ENCODE measurements at regions not wholly inside any gene's neighbourhood (a gene's known extent, or its start where the extent isn't known, plus 50 kb on each side); places are given as distances from the start of the nearest gene placed in this dataset.

- CTCF ChIA-PET = interaction anchor here (1.0 to 2.0 kb wide), 3 partner anchors 536 to 898 kb away, joined by 3 to 7 read pairs (median 5); no protein-coding TSS in a partner anchor
- Mint-ChIP-seq H3K36me3 (ENCODE audit: insufficient read depth, unreplicated experiment) (no peaks in the 10 kb centered on the region), H3K27ac (ENCODE audit: unreplicated experiment) (no peak overlapping the region), H3K4me1 (ENCODE audit: low read depth, unreplicated experiment) (no peaks in the 10 kb centered on the region), H3K27me3 (ENCODE audit: unreplicated experiment) (peaks cover 71% of the 10 kb centered on the region), H3K9me3 (ENCODE audit: low read depth, unreplicated experiment) (no peaks in the 10 kb centered on the region), H3K4me3 (ENCODE audit: low read depth, unreplicated experiment) (no peak overlapping the region)
- intact Hi-C loops (cut with micrococcal nuclease; ENCODE audit: unreplicated experiment) = loop anchor here (1.0 to 10.0 kb wide), 4 partner anchors 129 to 898 kb away; no protein-coding TSS in a partner anchor
- peak; percentile 48 for DNase-seq
- TF ChIP-seq, protein P1, sequence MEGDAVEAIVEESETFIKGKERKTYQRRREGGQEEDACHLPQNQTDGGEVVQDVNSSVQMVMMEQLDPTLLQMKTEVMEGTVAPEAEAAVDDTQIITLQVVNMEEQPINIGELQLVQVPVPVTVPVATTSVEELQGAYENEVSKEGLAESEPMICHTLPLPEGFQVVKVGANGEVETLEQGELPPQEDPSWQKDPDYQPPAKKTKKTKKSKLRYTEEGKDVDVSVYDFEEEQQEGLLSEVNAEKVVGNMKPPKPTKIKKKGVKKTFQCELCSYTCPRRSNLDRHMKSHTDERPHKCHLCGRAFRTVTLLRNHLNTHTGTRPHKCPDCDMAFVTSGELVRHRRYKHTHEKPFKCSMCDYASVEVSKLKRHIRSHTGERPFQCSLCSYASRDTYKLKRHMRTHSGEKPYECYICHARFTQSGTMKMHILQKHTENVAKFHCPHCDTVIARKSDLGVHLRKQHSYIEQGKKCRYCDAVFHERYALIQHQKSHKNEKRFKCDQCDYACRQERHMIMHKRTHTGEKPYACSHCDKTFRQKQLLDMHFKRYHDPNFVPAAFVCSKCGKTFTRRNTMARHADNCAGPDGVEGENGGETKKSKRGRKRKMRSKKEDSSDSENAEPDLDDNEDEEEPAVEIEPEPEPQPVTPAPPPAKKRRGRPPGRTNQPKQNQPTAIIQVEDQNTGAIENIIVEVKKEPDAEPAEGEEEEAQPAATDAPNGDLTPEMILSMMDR (IDR thresholded peaks at IDR 0.05; ENCODE audit: unreplicated experiment) = peak; percentile 23
- no TSS peak for BruUV-seq (replicated peaks)
Observed at GRCh38 chr2:16773080-16773713, 107.6 kb upstream of the CYRIA start.

DNA sequence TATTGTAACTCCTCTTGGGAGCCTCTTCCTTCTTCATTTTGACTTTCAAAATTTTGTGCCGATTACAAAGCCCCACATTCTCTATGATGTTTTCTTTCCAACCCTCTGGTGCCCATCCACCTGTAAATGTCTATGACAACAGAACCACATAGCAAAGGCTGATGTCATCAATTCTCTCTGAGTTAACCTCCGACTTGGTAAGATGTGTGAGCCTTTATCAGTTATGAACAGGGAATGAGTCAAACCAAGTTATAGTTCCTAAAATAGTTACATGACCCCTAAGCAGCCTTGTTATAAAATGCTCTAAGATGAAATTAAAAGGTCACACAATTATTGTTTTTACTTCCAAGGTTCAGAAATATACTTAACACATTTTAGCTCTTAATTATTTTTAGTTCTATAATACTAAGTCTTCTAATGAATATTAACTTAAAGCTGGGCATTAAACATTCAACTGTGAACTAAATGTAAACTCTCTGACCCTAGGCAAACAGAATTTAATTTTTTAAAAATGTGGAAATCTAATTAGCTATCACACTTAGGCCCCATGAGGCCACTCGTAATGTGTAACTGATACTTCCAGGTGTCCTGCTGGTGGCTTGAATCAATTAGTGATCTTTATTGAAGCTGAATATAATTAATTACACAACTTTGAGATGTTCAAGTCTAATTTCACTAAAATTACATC lies 102.3 kb upstream of the CYRIA start:
- Mint-ChIP-seq H3K9me3 (ENCODE audit: low read depth, unreplicated experiment) (no peaks in the 10 kb centered on the region), H3K27me3 (ENCODE audit: unreplicated experiment) (peaks cover 61% of the 10 kb centered on the region), H3K36me3 (ENCODE audit: insufficient read depth, unreplicated experiment) (no peaks in the 10 kb centered on the region), H3K4me1 (ENCODE audit: low read depth, unreplicated experiment) (peaks cover 9% of the 10 kb centered on the region), H3K27ac (ENCODE audit: unreplicated experiment) (no peak overlapping the region), H3K4me3 (ENCODE audit: low read depth, unreplicated experiment) (no peak overlapping the region)
- CTCF ChIA-PET = no interaction called here
- DNase-seq = no peak
- intact Hi-C loops (cut with micrococcal nuclease; ENCODE audit: unreplicated experiment) = no loop called here
- TF ChIP-seq, protein P1 (IDR thresholded peaks at IDR 0.05; ENCODE audit: unreplicated experiment) = no peak
- BruUV-seq (replicated peaks) = no TSS peak

DNA sequence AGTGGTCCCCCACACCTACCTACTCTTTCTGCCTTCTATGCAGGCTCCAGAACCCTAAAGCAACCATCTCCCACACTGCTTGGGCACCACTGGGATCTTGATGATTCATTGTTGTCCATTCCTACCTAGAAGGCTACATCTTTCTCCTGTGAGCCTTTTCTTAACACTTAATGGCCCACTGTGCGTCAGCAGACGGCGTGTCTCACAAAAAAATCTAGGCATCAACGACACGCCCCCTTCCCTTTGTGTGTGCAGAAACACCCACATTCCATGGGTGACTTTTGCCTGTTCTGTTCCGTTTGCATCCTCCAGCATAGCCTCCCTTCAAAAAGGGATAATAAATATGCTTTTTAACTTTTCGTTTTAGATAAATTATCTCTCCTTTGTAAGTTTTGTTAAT lies 99.7 kb upstream of the CYRIA start:
- intact Hi-C loops (cut with micrococcal nuclease; ENCODE audit: unreplicated experiment) = no loop called here
- H3K27me3 Mint-ChIP-seq (ENCODE audit: unreplicated experiment) = peaks cover 56% of the 10 kb centered on the region
- BruUV-seq (replicated peaks) = no TSS peak
- TF ChIP-seq, protein P1 (IDR thresholded peaks at IDR 0.05; ENCODE audit: unreplicated experiment) = no peak
- no peak overlapping the region for H3K27ac Mint-ChIP-seq (ENCODE audit: unreplicated experiment)
- peaks cover 10% of the 10 kb centered on the region for H3K4me1 Mint-ChIP-seq (ENCODE audit: low read depth, unreplicated experiment)
- CTCF ChIA-PET = no interaction called here
- H3K4me3 Mint-ChIP-seq (ENCODE audit: low read depth, unreplicated experiment) = no peak overlapping the region
- no peaks in the 10 kb centered on the region for H3K9me3 Mint-ChIP-seq (ENCODE audit: low read depth, unreplicated experiment)
- DNase-seq = no peak
- peaks cover 4% of the 10 kb centered on the region for H3K36me3 Mint-ChIP-seq (ENCODE audit: insufficient read depth, unreplicated experiment)

DNA sequence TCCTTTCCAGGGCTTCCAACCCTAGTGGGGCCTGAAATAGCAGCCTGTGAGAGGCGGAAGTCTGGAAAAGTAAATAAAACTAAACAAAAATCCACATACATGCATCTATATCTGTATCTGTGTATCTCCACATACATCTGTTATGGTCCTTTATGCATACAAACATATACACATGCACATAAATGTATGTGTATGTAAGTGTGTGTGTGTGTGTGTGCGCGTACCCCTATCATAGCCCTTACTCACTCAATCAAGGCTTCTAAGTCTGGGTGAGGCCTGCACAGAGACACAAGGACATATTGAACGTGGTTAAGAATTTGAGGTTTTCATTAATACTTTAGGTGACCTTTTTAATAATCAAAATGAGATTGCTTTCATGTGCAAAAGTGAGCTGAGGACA lies 98.9 kb upstream of the CYRIA start:
- no TSS peak for BruUV-seq (replicated peaks)
- H3K27ac Mint-ChIP-seq (ENCODE audit: unreplicated experiment) = no peak overlapping the region
- H3K9me3 Mint-ChIP-seq (ENCODE audit: low read depth, unreplicated experiment) = no peaks in the 10 kb centered on the region

More for the DNA sequence above, 98.9 kb upstream of the CYRIA start:
- peaks cover 10% of the 10 kb centered on the region for H3K4me1 Mint-ChIP-seq (ENCODE audit: low read depth, unreplicated experiment)
- H3K4me3 Mint-ChIP-seq (ENCODE audit: low read depth, unreplicated experiment) = no peak overlapping the region
- peaks cover 49% of the 10 kb centered on the region for H3K27me3 Mint-ChIP-seq (ENCODE audit: unreplicated experiment)
- TF ChIP-seq, protein P1 (IDR thresholded peaks at IDR 0.05; ENCODE audit: unreplicated experiment) = no peak
- peaks cover 4% of the 10 kb centered on the region for H3K36me3 Mint-ChIP-seq (ENCODE audit: insufficient read depth, unreplicated experiment)
- DNase-seq = no peak
- intact Hi-C loops (cut with micrococcal nuclease; ENCODE audit: unreplicated experiment) = no loop called here
- CTCF ChIA-PET = no interaction called here
